ENCODE measurements at regions not wholly inside any gene's neighbourhood (a gene's known extent, or its start where the extent isn't known, plus 50 kb on each side); places are given as distances from the start of the nearest gene placed in this dataset.

- Histone ChIP-seq H3K27me3 (ENCODE audit: control insufficient read depth, insufficient read depth, low read length) (no peaks in the 10 kb centered on the region), H3K4me2 (ENCODE audit: extremely low read depth, insufficient read depth, low read length) (no peak overlapping the region), H3K27ac (ENCODE audit: insufficient read depth, low read length) (no peak overlapping the region), H3K4me3 (replicated peaks in 1 of 4; ENCODE audit: control extremely low read depth in 1 of 4, insufficient read depth in 1 of 4, low read depth in 3 of 4, low read length in 4 of 4) (no peak overlapping the region), H4K20me1 (ENCODE audit: control insufficient read depth, extremely low read depth, insufficient read depth, low read length) (no peaks in the 10 kb centered on the region), H3K79me2 (ENCODE audit: control insufficient read depth, insufficient read depth, low read length) (no peaks in the 10 kb centered on the region), H3K36me3 (ENCODE audit: control insufficient read depth, insufficient read depth, low read length) (no peaks in the 10 kb centered on the region), H3K4me1 (ENCODE audit: control insufficient read depth, extremely low read depth, insufficient read depth, low read length) (no peaks in the 10 kb centered on the region), H3K9ac (ENCODE audit: insufficient read depth, low read length) (no peak overlapping the region), H2AFZ (ENCODE audit: low read length) (no peak overlapping the region), H3K9me3 (ENCODE audit: control insufficient read depth, insufficient read depth, low read depth, low read length) (no peaks in the 10 kb centered on the region)
- TF ChIP-seq, protein P1, sequence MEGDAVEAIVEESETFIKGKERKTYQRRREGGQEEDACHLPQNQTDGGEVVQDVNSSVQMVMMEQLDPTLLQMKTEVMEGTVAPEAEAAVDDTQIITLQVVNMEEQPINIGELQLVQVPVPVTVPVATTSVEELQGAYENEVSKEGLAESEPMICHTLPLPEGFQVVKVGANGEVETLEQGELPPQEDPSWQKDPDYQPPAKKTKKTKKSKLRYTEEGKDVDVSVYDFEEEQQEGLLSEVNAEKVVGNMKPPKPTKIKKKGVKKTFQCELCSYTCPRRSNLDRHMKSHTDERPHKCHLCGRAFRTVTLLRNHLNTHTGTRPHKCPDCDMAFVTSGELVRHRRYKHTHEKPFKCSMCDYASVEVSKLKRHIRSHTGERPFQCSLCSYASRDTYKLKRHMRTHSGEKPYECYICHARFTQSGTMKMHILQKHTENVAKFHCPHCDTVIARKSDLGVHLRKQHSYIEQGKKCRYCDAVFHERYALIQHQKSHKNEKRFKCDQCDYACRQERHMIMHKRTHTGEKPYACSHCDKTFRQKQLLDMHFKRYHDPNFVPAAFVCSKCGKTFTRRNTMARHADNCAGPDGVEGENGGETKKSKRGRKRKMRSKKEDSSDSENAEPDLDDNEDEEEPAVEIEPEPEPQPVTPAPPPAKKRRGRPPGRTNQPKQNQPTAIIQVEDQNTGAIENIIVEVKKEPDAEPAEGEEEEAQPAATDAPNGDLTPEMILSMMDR (conservative IDR thresholded peaks at IDR 0.05 in 1 of 2, IDR thresholded peaks at IDR 0.05 in 1 of 2; ENCODE audit: low read depth in 1 of 2, low read length in 2 of 2) = no peak
- TF ChIP-seq EZH2 (IDR thresholded peaks at IDR 0.05; ENCODE audit: low read length, missing control alignments) = no peak
- no peak for DNase-seq (ENCODE audit: low read depth in 2 of 2)
These were observed 116.9 kb upstream of the PWP1 start for GRCh38 chr12:107568718-107569117.

GRCh38 chr12:107570721-107571120, 114.9 kb upstream of the PWP1 start:
- no peak overlapping the region for H2AFZ ChIP-seq (ENCODE audit: low read length)
- no peaks in the 10 kb centered on the region for H3K79me2 ChIP-seq (ENCODE audit: control insufficient read depth, insufficient read depth, low read length)
- no peak overlapping the region for H3K4me2 ChIP-seq (ENCODE audit: extremely low read depth, insufficient read depth, low read length)
- H3K36me3 ChIP-seq (ENCODE audit: control insufficient read depth, insufficient read depth, low read length) = no peaks in the 10 kb centered on the region
- no peaks in the 10 kb centered on the region for H3K27me3 ChIP-seq (ENCODE audit: control insufficient read depth, insufficient read depth, low read length)
- no peak overlapping the region for H3K27ac ChIP-seq (ENCODE audit: insufficient read depth, low read length)
- peak; percentile 9 to 64 for DNase-seq (ENCODE audit: low read depth in 2 of 2)
- no peaks in the 10 kb centered on the region for H3K9me3 ChIP-seq (ENCODE audit: control insufficient read depth, insufficient read depth, low read depth, low read length)
- no peak overlapping the region for H3K4me3 ChIP-seq (replicated peaks in 1 of 4; ENCODE audit: control extremely low read depth in 1 of 4, insufficient read depth in 1 of 4, low read depth in 3 of 4, low read length in 4 of 4)
- no peak overlapping the region for H3K9ac ChIP-seq (ENCODE audit: insufficient read depth, low read length)
- no peaks in the 10 kb centered on the region for H4K20me1 ChIP-seq (ENCODE audit: control insufficient read depth, extremely low read depth, insufficient read depth, low read length)
- no peak for TF ChIP-seq EZH2 (IDR thresholded peaks at IDR 0.05; ENCODE audit: low read length, missing control alignments)
- TF ChIP-seq, protein P1 (conservative IDR thresholded peaks at IDR 0.05 in 1 of 2, IDR thresholded peaks at IDR 0.05 in 1 of 2; ENCODE audit: low read depth in 1 of 2, low read length in 2 of 2) = no peak
- no peaks in the 10 kb centered on the region for H3K4me1 ChIP-seq (ENCODE audit: control insufficient read depth, extremely low read depth, insufficient read depth, low read length)

- Histone ChIP-seq H3K9ac (ENCODE audit: insufficient read depth, low read length) (no peak overlapping the region), H3K36me3 (ENCODE audit: control insufficient read depth, insufficient read depth, low read length) (no peaks in the 10 kb centered on the region), H3K4me1 (ENCODE audit: control insufficient read depth, extremely low read depth, insufficient read depth, low read length) (no peaks in the 10 kb centered on the region), H3K4me2 (ENCODE audit: extremely low read depth, insufficient read depth, low read length) (no peak overlapping the region), H3K79me2 (ENCODE audit: control insufficient read depth, insufficient read depth, low read length) (no peaks in the 10 kb centered on the region), H4K20me1 (ENCODE audit: control insufficient read depth, extremely low read depth, insufficient read depth, low read length) (no peaks in the 10 kb centered on the region), H3K27ac (ENCODE audit: insufficient read depth, low read length) (no peak overlapping the region), H3K27me3 (ENCODE audit: control insufficient read depth, insufficient read depth, low read length) (no peaks in the 10 kb centered on the region), H3K4me3 (replicated peaks in 1 of 4; ENCODE audit: control extremely low read depth in 1 of 4, insufficient read depth in 1 of 4, low read depth in 3 of 4, low read length in 4 of 4) (no peak overlapping the region), H2AFZ (ENCODE audit: low read length) (no peak overlapping the region), H3K9me3 (ENCODE audit: control insufficient read depth, insufficient read depth, low read depth, low read length) (no peaks in the 10 kb centered on the region)
- no peak for TF ChIP-seq EZH2 (IDR thresholded peaks at IDR 0.05; ENCODE audit: low read length, missing control alignments)
- TF ChIP-seq, protein P1 (conservative IDR thresholded peaks at IDR 0.05 in 1 of 2, IDR thresholded peaks at IDR 0.05 in 1 of 2; ENCODE audit: low read depth in 1 of 2, low read length in 2 of 2) = no peak
- no peak for DNase-seq (ENCODE audit: low read depth in 2 of 2)
These were observed 114.1 kb upstream of the PWP1 start for GRCh38 chr12:107571492-107571891.

Data from fibroblast of lung (primary cell).